Activated naive CD4-positive, alpha-beta T cell (primary cell): ENCODE measurements at regions not wholly inside any gene's neighbourhood (a gene's known extent, or its start where the extent isn't known, plus 50 kb on each side); places are given as distances from the start of the nearest gene placed in this dataset.
"Not testable (repeated sequence)": the region's sequence is repeated elsewhere in the genome, so short reads cannot be mapped to it uniquely, and the experiment has no call there.

Source experiments
- DNase-seq, 4 experiments: peaks; one replicate each; lab custom pipeline; 2025; lab: John Stamatoyannopoulos, UW

- DNase-seq, result no peak
Observed at GRCh38 chr2:877747-878146, 72.9 kb upstream of the SNTG2 start.

GRCh38 chr2:875687-876615, 74.7 kb upstream of the SNTG2 start:
- no peak for DNase-seq

GRCh38 chr2:873651-874580, 76.7 kb upstream of the SNTG2 start:
- no peak for DNase-seq

- DNase-seq, result no peak
Observed at GRCh38 chr2:873027-873426, 77.6 kb upstream of the SNTG2 start.

DNA sequence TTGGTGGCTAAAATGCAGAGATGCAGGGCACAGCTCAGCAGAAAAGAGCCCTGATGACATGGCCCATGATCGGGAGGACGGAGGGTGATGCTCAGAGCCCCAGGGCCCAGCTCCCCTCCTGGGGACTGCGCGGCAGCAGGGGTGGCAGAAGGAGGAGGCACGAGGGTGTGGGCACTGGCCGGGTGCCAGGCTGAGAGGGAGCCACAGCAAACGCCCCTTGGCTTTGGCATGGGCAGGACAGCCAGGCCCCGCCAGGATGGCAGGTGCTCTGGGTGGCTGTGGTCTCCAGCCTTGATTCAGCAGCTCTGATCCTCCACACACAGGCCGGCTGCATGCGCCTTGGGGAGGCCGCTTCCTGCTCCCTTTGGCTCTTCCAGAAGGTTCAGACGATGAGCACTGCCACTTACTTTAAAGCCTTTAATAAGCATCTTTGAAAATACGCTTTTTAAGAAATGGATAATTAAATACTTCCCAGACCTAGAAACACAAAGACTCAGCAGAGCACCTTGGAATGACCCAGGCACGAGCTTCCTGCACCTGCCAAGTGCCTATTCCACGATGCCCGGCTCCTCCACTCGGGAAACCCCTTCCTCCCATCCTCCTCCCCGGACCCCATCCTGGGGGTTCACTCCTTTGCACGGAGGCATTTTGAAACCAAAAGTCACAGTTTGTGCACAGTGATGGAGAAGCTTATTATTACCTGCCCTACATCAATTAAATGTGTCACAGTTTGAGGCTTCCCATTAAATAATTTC, 78.5 kb upstream of the SNTG2 start:
- DNase-seq, result no peak

- no peak for DNase-seq
Observed at GRCh38 chr2:871175-871727, 79.4 kb upstream of the SNTG2 start.

DNA sequence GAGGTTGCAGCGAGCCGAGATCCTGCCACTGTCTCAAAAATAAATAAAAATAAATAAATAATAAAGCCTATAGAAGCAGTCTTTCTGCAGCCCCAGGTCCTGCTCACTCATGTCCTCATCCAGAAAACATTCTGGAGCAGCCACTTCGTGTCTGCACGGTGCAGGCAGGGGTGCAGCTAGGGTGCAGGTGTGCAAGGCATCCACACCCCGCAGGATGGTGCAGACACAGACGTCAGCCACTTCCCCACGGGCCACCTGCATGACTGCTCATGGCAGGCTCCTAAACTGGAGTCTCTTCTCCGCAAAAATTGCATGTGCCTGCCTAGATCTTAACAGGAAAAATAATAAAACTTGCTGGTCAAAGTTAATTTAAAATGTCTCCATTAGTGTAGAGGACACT, 80.2 kb upstream of the SNTG2 start:
- no peak for DNase-seq

- DNase-seq, result no peak
Observed at GRCh38 chr2:869894-870293, 80.8 kb upstream of the SNTG2 start.

DNA sequence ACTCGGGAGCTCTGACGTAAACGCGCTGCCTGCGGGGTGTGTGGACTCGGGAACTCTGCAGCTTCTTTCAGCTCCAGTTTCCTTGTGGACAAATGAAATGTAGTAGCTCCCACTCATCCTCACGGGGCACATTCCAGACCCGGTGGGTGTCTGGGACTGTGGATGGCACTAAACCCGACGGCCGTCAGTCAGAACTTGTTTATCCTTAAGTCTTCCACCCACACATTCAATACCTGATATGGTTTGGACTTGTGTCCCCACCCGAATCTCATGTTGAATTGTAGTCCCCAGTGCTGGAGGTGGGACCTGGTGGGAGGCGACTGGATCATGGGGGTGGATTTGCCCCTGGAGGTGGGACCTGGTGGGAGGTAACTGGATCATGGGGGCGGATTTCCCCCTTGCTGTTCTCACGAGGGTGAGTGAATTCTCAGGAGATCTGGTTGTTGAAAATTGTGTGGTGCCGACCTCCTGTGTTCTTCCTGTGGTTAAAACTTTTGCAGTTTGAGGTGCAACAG, 81.2 kb upstream of the SNTG2 start:
- no peak for DNase-seq

DNA sequence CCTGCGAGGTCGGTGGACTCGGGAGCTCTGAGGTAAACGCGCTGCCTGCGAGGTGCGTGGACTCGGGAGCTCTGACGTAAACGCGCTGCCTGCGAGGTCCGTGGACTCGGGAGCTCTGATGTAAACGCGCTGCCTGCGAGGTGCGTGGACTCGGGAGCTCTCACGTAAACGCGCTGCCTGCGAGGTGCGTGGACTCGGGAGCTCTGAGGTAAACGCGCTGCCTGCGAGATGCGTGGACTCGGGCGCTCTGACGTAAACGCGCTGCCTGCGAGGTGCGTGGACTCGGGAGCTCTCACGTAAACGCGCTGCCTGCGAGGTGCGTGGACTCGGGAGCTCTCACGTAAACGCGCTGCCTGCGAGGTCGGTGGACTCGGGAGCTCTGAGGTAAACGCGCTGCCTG, 81.8 kb upstream of the SNTG2 start:
- DNase-seq, result not testable (repeated sequence)

- DNase-seq, result no peak
Observed at GRCh38 chr2:867296-867695, 83.4 kb upstream of the SNTG2 start.

GRCh38 chr2:866887-867286, 83.8 kb upstream of the SNTG2 start:
- DNase-seq, result no peak

GRCh38 chr2:866009-866680, 84.5 kb upstream of the SNTG2 start:
- no peak for DNase-seq

- no peak for DNase-seq
Observed at GRCh38 chr2:864501-865106, 86.0 kb upstream of the SNTG2 start.

DNA sequence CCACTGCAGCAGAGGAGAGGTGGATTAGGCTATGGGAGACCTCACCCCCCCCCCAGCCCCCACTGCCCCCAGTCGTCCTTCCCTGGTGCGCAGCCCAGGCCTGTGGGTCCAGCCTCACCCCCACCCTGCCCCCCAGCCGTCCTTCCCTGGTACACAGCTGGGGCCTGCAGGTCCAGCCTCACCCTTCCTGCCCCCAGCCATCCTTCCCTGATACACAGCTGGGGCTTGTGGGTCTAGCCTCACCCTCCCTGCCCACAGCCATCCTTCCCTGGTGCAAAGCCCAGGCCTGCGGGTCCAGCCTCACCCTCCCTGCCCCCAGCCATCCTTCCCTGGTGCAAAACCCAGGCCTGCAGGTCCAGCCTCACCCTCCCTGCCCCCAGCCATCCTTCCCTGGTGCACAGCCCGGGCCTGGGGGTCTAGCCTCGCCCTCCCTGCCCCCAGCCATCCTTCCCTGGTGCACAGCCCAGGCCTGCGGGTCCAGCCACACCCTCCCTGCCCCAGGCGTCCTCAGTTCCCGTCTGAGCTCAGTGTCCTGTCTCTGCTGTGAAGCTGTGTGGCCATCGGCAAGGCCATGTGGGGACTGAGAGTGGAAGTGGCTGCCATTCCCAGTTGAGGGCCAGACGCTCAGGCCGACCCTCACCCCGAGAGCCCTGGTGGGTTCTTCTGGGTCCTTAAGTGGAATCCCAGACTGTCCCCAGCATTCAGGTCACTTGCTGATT, 86.8 kb upstream of the SNTG2 start:
- DNase-seq, result no peak

GRCh38 chr2:862731-863466, 87.8 kb upstream of the SNTG2 start:
- DNase-seq, result no peak

DNA sequence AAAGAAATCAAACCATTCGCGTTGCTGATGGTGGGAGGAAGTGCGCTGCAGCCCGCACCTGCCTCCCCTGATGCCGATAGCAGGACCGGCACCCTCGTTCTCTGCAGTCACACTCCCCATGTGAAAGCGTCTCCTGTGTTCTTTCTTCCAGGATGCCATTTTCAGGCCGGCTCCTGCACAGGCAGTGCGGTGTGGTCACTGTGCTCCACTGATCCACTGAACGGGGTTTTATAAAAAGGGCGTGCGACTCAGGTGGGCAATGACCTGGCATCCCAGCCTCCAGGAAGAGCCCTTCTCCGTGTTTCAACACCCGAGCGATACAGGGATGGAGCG, 88.3 kb upstream of the SNTG2 start:
- no peak for DNase-seq

GRCh38 chr2:861655-862354, 88.8 kb upstream of the SNTG2 start:
- no peak for DNase-seq
